NCI-H1930 (cell line): ENCODE measurements at regions not wholly inside any gene's neighbourhood (a gene's known extent, or its start where the extent isn't known, plus 50 kb on each side); places are given as distances from the start of the nearest gene placed in this dataset.

Experiments used
- DNase-seq, 2 experiments: peaks; one replicate each; lab custom pipeline; 2025; lab: John Stamatoyannopoulos, UW

DNA sequence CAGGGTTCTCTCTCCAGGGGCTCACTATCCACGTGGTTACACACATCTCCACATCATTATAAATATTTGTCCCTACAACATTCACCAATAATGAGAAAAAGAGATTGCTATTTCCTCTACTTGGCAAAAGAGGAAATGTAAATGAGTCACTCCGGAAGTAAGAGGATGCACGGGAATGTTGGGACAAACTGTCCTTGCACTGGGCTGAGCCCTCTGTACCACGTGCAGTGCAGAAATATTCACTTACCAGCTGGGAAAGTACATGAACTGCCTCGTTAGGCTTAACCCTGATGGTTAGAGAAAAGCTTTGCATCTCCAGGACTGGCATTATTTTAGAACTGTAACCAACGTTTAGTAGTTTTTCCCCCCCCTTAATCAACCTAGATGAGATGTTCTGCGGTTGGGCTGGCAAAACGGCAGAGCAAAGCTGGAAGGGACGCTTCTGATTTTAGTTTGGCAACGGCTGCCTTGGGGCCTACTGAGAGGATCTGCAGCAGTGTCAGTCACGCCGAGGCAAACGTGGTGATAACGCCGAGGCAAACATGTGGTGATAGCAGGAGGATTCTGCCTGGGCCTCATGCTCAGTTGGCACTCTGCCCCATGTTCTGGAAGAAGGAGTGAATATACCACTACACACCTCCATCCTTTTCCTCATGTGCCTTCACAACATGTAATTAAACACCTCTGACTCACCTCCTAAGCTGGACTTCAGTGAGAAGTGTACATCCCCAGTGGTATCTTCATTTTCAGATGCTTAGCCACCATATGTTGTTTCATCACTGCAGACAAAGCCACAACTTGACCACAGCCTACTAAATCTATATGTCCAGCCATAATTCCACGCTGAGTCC is 661.4 kb upstream of the KLF4 start:
- no peak for DNase-seq

DNA sequence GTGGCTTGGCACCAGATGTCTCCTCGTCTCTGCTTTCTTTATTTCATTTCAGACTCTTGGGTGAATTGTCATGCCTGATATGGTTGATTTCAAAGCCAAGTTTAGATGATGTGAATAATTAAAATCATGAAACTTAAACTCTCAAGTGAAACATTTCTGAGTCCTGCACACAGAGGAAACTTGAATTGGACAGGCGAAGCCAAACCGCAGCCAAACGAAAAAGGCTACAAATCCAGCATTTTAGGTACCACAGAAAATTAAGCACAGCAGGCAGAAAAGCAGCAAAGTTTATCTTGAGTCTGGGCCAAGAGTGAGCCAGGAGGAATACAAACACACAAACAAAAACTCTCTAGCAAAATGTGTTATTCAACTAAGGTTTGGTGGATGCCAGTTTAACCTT is 659.8 kb upstream of the KLF4 start:
- DNase-seq: no peak

DNA sequence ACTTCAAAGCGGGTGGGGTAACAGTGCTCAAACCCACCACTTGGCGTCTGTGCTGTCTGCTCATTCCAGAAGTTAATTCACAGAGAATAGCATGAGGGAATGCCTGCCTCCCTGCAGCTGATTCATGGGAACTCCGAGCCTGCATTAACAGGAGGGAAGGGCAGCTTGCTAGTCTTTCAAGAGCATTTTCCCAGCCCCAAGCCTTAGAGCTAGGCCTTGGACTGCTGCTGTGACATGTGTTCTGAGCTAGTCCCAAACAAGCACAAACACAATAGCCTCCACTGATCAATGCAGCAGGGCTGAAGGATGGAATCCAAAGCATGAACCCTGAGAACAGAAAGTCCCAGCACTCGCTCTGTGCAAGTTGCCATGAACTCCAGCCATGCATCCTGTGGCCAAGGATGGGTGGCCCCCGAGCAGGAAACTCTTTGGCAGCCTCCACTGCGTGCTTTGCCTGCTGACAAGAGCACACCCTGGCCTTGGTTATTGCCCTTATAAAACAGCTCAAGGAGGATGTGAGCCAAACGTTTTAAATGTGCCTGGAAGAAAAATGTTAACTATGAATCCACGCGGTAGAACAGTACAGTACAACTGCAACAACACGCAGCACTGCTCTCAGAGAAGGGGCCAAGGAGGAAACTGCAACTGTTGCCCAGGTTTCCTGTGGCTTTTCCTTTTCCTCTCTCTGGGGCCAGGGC is 653.1 kb upstream of the KLF4 start:
- no peak for DNase-seq

DNA sequence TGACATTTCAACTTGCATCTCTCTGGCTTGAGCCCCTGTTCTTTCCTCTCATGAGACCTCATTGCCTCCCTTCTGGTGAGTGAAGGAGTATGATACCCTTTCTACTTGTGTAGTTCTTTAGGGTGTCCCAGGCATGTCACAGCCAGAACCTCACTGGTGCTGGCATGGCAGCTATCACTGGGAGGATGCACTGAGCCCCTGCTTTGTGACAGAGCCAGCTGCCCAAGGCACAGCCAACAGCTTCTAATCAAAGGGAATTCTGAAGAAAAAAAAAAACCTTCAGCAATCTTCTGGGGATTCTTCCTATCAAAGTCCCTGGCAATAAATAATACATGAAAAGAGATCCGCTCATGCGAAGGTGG is 652.6 kb upstream of the KLF4 start:
- DNase-seq: no peak

DNA sequence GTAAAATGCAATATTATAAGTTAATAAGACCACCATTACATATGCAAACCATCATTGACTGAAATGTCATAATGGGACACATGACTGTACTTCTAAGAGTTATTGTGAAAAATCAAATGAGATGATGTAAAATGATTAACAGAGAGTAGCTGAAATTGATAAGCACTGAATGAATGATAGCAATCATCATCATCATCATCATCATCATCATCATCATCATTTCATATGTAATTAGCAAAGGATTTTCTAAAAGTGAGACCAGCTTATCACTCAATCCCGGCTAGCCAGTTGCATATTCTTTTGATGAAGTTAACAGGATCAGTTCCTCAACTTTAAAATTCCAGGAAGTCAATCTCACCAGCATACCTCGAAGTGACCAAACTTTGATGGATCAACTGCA is 650.3 kb upstream of the KLF4 start:
- DNase-seq: no peak

DNA sequence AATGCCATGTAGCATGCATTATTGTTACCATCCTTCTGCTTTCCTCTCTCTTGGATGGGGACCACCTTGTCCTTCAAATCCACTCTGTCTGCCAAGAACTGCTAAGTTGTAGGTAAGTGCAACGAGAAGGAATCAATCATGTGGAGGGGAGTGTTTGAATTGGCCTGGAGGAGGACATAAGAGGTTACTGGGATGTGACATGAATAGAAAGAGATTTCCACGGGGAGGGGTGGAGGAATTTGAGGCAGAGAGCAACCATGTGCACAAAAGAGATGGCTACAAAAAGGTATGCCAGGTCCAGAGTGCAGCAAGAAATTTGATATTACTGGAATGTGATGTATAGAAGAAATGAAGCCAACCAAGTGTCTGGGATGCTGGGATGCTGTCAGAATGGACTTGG is 648.9 kb upstream of the KLF4 start:
- no peak for DNase-seq

DNA sequence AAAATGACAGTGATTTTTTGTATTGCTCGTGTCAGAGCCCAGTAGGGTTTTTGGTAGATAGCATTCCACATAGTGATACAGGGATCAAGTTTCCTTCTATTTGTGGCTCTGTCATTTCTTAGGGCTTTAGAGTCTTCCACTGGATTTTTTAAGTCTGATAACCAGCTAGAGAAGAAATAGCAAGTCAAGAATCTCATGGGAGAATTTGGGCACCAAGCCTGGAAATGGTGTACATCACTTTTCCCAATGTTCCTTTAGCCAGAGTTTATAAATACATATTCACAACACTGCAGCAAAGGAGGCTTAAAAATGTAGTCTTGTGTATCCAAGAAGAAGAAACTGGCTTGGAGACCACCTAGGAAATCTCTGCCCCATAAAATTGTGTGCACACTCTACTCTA is 647.1 kb upstream of the KLF4 start:
- DNase-seq: no peak

DNA sequence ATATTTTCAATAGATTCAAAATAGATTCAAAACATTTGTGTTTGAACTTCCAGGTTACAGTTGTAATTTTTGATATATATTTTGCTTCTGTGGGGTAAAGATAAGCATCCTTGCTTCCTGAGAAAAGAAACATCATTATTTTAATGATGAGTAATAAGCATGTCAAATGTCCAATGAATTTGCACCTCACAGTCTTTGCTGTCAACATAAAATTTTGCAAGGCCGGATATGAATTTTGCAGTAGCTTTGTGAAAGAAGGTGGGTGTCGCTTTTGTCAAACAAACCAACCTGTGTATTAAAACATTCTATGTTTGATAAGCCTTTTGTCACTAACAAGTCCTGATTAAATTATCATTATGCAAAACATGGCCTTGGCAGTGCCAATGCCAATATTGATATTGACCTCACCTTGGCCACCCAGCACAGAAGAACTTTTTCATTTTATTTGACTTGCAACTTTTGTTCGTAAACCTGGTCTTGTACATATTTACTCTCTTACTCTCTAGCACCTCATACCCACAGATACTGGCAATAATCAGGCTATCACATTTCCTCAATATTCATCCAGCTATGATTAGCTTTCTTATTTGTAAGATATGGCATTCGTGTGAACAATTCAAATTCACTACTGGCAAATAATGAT is 645.0 kb upstream of the KLF4 start:
- DNase-seq: no peak

DNA sequence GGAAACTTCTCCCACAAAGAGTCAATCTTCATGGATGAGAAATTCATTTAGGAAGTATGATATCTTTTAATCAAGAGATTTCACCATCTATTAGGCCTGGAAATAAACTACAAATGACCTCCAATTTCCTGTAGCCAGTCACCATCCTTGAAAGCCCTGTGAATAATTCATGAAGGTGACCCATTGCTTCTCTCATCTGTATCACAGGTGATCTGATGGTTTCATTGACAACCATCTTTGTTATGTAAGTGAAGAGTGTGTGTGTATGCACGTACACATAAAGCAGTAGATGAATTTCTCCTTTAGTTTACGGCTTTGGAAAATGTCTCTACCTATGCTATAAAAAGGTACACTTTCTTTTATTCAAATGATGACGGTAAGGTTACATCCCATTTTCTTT is 644.1 kb upstream of the KLF4 start:
- no peak for DNase-seq

DNA sequence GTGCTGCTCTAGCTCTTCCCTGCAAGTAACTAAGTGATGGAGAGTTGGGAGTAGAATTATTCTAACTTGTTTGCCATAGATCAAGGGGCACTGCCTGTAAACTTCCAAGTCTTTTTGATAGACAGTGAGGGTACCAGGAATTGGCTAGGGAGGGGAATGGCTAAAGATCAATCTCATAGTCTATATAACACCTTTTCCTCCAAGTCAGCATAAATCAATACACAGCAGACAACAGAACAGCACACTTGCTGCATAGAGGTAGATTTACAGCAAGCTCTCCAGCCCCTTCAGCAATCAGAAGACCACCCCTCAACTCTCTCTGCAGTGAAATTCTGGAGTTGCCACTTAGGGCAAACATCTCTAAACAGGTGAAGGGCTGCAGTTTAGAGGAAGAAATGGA is 643.5 kb upstream of the KLF4 start:
- no peak for DNase-seq

DNA sequence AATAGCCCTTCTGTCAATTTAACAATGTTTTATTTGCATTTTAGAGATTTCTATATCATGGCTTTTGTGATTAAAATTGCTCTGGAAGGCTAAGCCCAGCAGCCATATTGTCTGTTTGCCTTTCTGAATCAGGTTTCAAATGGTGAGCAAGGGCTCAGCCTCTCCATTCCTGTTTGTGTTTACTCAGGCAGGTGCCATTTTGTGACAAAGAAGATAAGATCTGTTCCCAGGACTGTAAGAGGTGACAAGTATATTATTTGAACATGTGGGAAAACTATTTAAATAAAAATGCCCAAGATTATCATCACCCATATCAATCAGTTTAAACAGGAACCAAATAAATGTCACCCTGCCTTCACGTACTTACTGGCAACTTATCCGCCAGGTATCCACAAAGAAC is 641.3 kb upstream of the KLF4 start:
- peak in 1 of 2 experiments; percentile 17 for DNase-seq

DNA sequence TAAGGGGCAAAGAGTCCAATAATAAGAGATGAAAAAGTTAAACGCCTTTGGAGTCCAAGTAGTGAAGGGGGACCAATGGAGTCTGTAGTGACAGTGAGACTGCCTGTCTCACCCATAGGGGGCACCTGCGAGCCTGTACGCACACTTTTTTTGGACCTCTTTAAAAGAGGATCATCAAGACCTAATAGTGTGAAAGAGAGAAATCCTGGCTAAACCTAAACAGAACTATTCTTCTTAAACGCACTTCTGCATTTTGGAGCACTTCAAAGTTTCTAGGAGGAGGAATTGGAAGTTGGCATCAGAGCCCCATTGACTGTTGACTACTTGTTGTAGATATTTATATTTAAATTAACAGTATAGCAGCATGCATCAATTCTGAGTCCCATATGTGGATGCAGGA is 636.1 kb upstream of the KLF4 start:
- no peak for DNase-seq

DNA sequence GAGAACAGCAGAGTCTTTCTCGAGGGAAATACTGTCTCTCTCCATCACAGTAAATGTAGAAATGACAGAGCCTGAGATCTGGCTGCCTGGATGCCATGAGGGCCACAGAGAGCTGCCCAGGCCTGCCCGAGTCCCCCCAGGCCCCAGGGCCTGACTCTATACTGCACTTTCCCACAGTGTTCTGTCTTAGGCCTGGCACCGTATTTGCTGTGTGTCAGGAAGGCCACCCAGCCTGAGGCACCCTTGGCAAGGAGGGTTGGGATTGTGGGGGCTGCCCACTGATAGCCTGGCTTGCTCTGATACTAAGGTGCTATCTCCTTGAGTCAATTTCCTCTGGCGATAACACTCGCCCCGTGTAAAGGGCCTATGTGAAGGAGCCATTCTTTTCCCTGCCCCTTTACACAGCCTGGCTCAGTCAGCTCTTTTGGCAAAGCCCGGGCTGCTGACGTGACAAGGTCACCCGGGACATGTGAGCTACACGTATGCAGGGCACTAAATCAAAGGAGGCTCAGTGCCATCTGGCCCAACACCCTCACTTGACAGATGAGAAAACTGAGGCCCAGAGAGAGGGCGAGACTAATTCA is 630.1 kb upstream of the KLF4 start:
- no peak for DNase-seq

DNA sequence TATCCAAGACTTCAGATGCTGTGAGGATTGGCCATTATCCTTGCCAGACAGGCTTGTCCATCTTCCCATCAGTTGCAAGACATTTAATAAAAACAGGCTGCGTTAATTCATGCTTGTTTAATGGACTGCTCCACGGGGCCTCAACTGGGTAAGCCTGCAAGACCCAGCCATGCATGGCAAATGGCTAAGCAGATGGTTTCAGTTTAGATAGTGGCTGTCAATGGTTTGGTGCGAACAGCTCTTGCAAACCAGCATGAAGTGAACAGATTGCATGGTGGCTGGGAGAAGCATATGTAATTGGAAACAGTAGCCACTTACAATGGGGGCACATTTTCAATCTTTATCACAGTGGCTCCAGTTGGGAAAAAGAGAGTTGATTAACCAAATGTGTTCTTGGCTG is 628.2 kb upstream of the KLF4 start:
- no peak for DNase-seq

DNA sequence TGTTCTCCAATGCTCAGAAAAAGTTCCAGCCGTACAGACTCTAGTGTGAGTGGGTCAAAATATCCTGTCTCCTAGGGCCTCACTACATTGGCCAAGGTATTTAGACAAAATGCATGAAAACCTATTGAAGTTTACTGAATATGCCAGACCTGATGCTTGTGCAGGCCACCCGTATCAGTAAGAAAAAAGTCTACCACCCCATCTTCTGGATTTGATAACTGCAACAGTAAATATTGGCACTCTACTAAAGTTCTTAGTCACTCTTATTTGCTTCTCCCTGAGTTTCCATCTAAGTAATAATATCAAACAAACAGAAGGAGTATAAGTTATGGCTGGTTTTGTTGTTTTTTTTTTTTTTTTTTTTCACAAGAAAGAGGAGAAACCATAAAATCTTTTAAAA is 627.7 kb upstream of the KLF4 start:
- DNase-seq: no peak

DNA sequence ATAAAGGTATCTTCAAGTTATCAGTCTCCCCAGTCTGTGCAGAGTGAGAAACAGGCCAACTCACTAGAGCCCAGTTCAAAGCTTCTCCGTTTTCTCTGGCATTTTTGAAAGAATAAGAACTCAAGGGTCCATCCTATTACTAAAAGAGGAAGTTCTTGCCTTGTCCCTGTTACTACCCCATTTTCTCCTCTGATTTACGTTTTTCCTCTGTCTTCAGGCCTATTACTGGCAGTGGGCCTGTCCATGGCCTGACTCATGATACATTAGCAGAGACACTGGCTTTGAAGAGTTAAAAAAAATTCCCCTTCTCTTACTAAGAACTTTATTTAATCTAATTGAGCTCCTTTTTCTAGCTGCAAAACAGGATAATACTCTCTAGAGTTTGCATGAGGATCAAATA is 624.0 kb upstream of the KLF4 start:
- no peak for DNase-seq

DNA sequence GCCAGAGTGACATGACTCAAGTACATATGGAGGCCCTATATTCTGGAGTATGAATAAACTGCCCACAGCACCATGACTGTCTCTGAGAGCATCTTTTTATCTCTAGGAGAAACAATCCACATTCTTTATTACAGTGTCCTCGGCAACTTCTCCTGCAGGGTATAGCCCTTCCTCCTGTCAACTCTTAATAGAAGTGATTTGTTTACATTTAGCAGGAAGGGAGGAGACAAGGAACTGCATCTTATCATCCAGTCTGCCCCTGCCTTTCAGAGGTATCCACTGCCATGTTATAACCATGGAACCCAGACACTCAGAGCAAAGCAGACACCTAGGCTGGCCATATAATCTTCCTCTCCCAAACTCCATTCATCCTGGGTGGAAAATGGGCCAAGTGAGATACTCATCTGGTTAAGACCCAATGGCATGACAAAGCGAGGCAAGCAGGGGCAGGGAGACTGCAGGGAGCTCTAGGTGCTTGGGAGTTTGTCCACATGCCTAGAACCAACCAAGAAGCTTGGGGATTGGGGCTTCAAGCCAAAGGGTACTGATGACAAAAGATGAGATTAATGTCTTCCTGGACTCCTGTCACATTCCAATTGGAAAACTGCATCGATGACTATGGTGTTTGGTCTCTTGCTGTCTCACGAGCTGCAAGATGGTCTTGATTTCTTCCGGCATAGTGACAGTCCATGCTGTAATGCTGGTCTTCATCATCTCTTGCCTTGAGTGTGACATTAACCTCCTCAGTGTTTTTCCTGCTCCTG is 620.5 kb upstream of the KLF4 start:
- DNase-seq: no peak

DNA sequence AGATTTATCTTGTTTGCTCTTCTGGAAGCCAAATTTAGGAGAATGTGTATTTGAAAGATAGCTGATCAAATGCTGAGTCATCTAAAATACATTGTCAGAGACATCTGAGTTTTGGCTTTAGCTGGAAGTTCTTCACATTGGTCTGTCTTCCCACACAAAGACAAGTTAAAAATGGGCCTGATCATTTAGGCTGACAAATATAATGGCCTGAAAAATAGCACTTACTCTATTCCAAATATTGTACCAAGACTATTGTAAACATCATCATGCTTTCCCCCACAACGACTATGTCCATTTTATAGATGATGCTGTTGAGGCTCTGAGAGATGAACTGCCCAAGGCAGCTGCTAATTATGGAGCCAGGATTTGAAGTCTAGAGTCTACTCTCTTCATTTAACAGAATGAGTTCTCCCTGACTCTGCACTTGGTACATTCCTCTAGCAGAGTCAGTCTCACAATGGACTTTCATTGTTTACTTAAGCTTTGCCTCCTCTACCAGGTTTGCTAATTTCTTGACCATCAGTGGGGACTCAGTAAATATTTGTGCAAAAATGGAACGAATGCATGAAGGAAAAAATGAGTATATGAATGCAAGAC is 619.4 kb upstream of the KLF4 start:
- no peak for DNase-seq

DNA sequence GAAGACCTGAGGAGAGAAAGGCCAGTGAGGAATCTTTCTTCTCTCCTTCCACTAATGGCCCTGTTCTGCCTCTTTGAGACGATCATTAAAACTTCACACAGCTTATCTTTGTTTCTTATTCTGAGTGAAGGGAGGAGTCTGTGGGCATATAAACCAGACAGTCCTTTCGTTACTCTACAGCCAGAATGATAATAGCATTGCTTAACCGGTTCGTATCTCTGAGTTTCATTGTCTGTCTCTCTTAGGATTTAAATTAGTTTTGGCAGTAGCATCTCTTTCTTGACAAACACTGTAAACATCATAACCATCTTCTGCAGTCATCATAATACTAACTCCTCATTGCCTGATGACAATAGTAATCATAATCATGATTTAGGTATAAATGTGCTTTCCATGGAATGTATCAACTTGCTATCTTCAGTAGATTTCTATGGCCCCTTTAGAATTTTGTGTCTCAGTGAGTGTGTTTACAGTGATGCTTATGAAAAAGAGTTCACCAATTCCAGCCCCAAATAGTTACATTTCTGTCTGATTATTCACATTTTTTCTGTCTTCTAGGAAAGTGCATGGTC is 618.8 kb upstream of the KLF4 start:
- no peak for DNase-seq

DNA sequence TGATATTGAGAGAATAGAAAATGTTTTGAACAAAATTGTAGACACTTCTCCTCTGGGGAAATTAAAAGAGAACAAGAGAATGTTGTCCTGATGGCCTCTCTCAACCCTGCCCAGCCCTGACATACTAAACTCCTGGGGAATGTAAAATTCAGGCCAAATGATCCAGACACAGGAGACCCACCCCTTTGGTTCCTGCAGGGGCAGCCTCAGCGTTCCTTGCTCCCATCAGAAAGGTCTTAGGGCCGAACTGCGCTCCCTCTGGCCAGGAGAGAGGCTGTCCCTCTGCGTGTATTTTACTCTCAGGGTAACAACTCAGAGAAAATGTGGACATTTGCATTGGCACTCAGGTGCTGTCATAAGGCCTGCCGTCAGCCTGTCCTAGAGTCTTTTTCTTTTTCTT is 616.3 kb upstream of the KLF4 start:
- no peak for DNase-seq

DNA sequence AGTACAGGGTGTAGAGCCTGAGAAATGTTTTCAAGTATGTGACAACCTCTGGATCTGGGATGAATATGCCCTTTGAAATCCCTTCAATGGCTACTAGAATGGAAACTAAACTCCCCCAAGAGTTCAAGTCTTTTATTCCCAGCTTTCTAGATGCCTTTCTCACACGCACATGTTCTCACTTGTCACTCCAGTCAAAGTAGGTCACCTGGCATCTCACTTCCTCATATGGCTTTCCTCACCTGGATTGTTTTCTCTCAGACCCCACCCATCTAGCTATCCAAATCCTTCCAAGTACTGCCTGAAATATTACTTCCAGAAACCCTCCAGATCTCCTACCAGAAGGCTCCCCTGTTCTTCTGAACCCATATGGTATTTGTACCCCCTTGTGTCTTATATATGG is 615.4 kb upstream of the KLF4 start:
- DNase-seq: no peak
